Body of pancreas (tissue), 4 donors: ENCODE measurements at regions not wholly inside any gene's neighbourhood (a gene's known extent, or its start where the extent isn't known, plus 50 kb on each side); places are given as distances from the start of the nearest gene placed in this dataset.

ENCODE experiments used
- ATAC-seq: fragments of 150-250 bp; one replicate; pipeline ENCODE4 v1.9.1; 2016
- DNase-seq, 4 donors: peaks; one replicate each; pipeline ENCODE4 v3.0.0-alpha.2; 2019
- H3K27ac ChIP-seq, 4 donors: fragments of 200-600 bp; sonication (generic); 1 replicate in 3 of 4; 2 replicates in 1 of 4; pipeline versions ENCODE4 v1.5.1 to v1.6.1; 2016 to 2019; ENCODE audit warnings: mild to moderate bottlenecking in 1 of 4, mixed read lengths in 1 of 4, moderate library complexity in 1 of 4
- H3K27me3 ChIP-seq, 2 donors: fragments of 200-600 bp; sonication (generic); one replicate each; pipeline ENCODE4 v1.6.0; 2016; ENCODE audit warnings: mild to moderate bottlenecking in 1 of 2
- H3K36me3 ChIP-seq, 2 donors: fragments of 200-600 bp; sonication (generic); replicated peaks in 1 of 2; 2 replicates each; pipeline ENCODE4 v1.5.1; 2016; ENCODE audit warnings: low read depth in 2 of 2; ENCODE audit not compliant: insufficient read depth in 1 of 2
- H3K4me1 ChIP-seq: fragments of 200-600 bp; sonication (generic); one replicate; pipeline ENCODE4 v1.6.0; 2016
- H3K4me3 ChIP-seq, 2 donors: fragments of 200-600 bp; sonication (generic); 1 replicate in 1 of 2; 2 replicates in 1 of 2; pipeline ENCODE4 v1.5.1; 2016 to 2019
- H3K9me3 ChIP-seq, 3 donors: fragments of 200-600 bp; sonication (generic); 1 replicate in 2 of 3; 2 replicates in 1 of 3; pipeline ENCODE4 v1.5.1; 2016
- POLR2A ChIP-seq, 3 donors: fragments of 450-650 bp; IDR thresholded peaks; one replicate each; pipeline ENCODE4 v1.6.1; 2016; ENCODE audit warnings: antibody characterized with exemption in 3 of 3, mild to moderate bottlenecking in 2 of 3
- WGBS, 2 donors: methylation state at CpG; one replicate each; pipeline ENCODE4 v1.1.5; 2017; 5-methylcytosine and 5-hydroxymethylcytosine counted together
- intact Hi-C: fragments of 100-400 bp; cut with DNase I; formaldehyde crosslinking; loops from one replicate; pipeline ENCODE4 v1.15.1; 2023
- TF ChIP-seq, protein P1 (sequence below), 7 experiments: fragments of 450-650 bp in 4 of 7; fragments of 200-600 bp in 3 of 7; sonication (generic) in 3 of 7; IDR thresholded peaks; one replicate each; pipeline ENCODE4 v1.5.1; 2016 to 2019; ENCODE audit warnings: antibody characterized with exemption in 7 of 7

DNA sequence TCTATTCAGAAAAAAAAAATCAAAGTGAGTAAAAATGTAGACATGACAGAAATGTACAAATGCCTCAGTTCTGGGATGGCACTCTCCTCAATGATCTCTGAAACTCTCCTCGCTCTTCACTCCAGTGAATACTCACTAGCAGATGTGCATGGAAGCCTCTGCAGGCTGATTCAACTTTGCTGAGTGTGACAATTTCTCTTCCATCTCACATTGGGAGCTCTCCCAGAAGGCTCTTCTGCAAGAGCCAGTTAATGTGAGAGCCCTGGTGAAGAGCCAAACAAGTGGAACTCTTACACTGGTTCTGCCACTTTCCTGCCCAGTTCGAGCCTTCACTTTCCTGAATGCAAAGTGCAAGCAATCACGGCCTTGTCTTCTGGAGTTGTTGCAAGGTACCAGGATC, 147.1 kb upstream of the IRX6 start:
- TF ChIP-seq, protein P1, sequence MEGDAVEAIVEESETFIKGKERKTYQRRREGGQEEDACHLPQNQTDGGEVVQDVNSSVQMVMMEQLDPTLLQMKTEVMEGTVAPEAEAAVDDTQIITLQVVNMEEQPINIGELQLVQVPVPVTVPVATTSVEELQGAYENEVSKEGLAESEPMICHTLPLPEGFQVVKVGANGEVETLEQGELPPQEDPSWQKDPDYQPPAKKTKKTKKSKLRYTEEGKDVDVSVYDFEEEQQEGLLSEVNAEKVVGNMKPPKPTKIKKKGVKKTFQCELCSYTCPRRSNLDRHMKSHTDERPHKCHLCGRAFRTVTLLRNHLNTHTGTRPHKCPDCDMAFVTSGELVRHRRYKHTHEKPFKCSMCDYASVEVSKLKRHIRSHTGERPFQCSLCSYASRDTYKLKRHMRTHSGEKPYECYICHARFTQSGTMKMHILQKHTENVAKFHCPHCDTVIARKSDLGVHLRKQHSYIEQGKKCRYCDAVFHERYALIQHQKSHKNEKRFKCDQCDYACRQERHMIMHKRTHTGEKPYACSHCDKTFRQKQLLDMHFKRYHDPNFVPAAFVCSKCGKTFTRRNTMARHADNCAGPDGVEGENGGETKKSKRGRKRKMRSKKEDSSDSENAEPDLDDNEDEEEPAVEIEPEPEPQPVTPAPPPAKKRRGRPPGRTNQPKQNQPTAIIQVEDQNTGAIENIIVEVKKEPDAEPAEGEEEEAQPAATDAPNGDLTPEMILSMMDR (IDR thresholded peaks at IDR 0.05), result no peak
- TF ChIP-seq POLR2A (IDR thresholded peaks at IDR 0.05), result no peak
- intact Hi-C loops, result no loop called here
- 74 to 80% methylated on average over 3 of the region's 3 CpGs for WGBS, 2 donors
- Histone ChIP-seq H3K36me3 (no peaks in the 10 kb centered on the region), H3K4me3 (no peak overlapping the region), H3K27me3 (no peaks in the 10 kb centered on the region), H3K4me1 (no peaks in the 10 kb centered on the region), H3K9me3 (no peaks in the 10 kb centered on the region), H3K27ac (no peak overlapping the region)
- ATAC-seq (no peak), DNase-seq (no peak)

DNA sequence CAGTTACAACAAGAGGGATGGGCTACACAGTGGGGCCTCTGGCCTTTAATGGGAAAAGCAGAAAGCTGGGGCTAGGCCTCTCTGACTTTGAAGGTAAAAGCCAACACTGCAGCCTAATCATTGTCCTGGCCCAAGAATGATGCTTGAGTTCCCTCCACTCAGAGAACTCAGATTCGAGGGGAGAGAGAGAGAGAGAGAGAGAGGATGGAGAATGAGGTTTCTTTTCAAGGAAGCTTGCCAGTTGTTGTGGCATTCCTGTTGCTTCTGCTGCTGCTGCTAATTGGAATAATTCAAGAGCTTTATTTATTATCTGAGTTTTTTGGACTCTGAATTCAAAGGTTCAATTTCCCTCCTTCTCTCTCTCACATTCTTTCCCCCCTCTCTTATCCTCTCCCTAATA, 144.6 kb upstream of the IRX6 start:
- no peaks in the 10 kb centered on the region for H3K27me3 ChIP-seq
- intact Hi-C loops, result no loop called here
- 25 to 38% methylated on average over 1 of the region's 1 CpG for WGBS, 2 donors
- no peak for DNase-seq
- no peak overlapping the region for H3K27ac ChIP-seq
- H3K36me3 ChIP-seq, result no peaks in the 10 kb centered on the region
- H3K4me1 ChIP-seq, result no peaks in the 10 kb centered on the region
- H3K9me3 ChIP-seq, result no peaks in the 10 kb centered on the region
- no peak for ATAC-seq
- H3K4me3 ChIP-seq, result no peak overlapping the region
- no peak for TF ChIP-seq POLR2A (IDR thresholded peaks at IDR 0.05)
- TF ChIP-seq, protein P1 (IDR thresholded peaks at IDR 0.05), result no peak

DNA sequence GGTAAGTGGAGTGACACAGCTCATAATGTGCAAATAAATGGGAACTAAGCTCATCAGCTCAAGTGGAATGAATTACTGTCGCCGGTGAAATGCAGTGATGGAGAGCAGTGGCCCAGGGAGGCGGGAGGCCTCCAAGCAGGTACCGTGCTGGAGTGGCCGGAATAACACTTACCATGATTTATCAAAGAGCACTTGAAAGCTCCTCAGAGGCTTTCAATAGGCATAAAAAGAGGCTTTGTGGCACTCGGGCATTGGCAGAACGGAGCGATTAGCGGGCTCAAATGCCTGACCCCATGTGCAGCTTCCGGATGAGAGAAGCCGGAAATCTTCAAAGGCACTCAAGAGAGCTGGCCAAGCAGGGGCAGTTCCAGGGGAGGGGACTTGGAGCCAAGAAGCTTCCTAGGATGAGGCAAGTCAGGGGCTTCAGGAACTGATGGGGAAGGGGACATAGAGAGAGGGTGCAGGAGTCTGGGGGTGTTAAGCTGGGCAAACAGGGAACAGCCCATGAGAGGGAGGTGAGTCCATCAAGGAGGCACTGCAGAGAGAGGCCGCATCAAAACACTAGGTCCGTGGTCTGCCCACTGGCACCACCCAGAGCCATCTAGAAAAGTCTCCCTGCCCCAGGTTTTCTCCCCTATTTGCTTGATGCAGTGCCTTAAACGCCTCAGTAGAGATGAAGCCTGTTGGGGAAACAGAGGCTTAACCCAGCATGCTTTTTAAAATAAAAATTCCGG, 144.0 kb upstream of the IRX6 start:
- ATAC-seq (no peak), DNase-seq (no peak)
- Histone ChIP-seq H3K27me3 (no peaks in the 10 kb centered on the region), H3K4me3 (no peak overlapping the region), H3K27ac (no peak overlapping the region), H3K9me3 (no peaks in the 10 kb centered on the region), H3K36me3 (no peaks in the 10 kb centered on the region), H3K4me1 (no peaks in the 10 kb centered on the region)
- intact Hi-C loops, result no loop called here
- 64 to 77% methylated on average over 15 of the region's 15 CpGs for WGBS, 2 donors
- no peak for TF ChIP-seq POLR2A (IDR thresholded peaks at IDR 0.05)
- TF ChIP-seq, protein P1 (IDR thresholded peaks at IDR 0.05), result no peak

DNA sequence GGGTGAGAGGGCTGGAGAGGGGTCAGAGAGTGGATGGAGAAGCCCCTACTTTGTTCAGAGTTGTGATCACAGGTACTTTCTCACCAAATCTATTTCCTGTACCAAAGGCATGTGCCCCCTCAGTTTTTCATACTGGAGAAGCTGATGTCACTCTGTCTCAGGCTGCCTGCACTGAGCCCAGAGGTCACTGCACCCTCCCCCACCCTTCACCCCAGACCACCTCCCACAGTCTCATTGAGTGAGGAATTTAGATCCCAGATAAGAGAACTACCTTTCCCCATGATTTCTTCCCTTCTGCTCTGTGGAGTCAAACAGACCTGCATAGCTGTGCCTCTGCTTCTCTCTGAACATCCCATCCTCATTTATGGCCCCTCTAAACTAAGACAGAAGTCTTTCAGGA, 140.0 kb upstream of the IRX6 start:
- Histone ChIP-seq H3K36me3 (no peaks in the 10 kb centered on the region), H3K4me1 (no peaks in the 10 kb centered on the region), H3K4me3 (no peak overlapping the region), H3K9me3 (no peaks in the 10 kb centered on the region), H3K27ac (no peak overlapping the region), H3K27me3 (no peaks in the 10 kb centered on the region)
- DNase-seq (no peak), ATAC-seq (no peak)
- no peak for TF ChIP-seq POLR2A (IDR thresholded peaks at IDR 0.05)
- TF ChIP-seq, protein P1 (IDR thresholded peaks at IDR 0.05), result no peak
- intact Hi-C loops, result no loop called here

DNA sequence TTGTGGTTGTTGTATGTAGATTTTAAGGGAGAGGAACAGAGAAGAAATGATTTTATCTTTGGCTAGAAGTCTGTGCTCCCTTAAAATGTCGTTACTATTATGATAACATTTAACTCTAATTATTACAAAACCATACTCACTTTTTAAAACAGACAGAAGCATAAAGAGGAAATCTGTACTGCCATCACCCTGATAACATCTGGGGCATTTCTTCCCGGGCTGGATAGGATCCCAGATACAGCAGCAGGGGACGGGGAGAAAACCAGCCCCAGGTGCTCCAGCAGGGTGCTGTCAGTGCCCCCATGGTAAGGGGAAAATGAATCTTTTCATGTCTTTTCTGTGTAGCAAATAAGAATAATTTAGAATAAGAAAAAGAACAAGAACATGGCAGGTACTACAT, 139.4 kb upstream of the IRX6 start:
- 13 to 31% methylated on average over 3 of the region's 3 CpGs for WGBS, 2 donors
- intact Hi-C loops, result no loop called here
- H3K4me3 ChIP-seq, result no peak overlapping the region
- no peaks in the 10 kb centered on the region for H3K36me3 ChIP-seq
- no peaks in the 10 kb centered on the region for H3K9me3 ChIP-seq
- H3K4me1 ChIP-seq, result no peaks in the 10 kb centered on the region
- DNase-seq, result no peak
- TF ChIP-seq POLR2A (IDR thresholded peaks at IDR 0.05), result no peak
- TF ChIP-seq, protein P1 (IDR thresholded peaks at IDR 0.05), result no peak
- H3K27ac ChIP-seq, result no peak overlapping the region
- ATAC-seq, result no peak
- no peaks in the 10 kb centered on the region for H3K27me3 ChIP-seq
